ENCODE measurements at regions not wholly inside any gene's neighbourhood (a gene's known extent, or its start where the extent isn't known, plus 50 kb on each side); places are given as distances from the start of the nearest gene placed in this dataset.

DNA sequence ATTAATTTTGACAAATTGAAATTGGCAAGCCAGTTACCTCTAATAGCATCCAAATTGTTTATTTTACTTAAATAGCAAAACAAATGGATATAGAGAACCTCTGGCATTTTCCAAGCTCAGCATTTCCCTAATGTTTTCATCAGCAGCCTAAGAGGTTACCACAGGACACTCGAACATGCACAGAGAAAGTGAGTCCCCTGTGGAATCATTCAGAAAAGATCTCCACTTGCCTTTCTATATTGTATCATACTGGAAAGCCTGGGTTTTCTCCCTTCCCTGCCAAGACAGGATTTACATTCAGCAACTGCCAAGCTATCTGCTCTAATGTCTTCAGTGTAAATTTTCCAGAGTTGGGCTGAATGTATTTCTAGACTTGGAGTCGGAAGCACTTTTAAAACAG lies 188.9 kb downstream of the KCTD12 start:
- Histone ChIP-seq H3K9me3 (no peaks in the 10 kb centered on the region), H3K27me3 (no peaks in the 10 kb centered on the region), H3K4me3 (no peak overlapping the region), H3K4me1 (peaks cover 0 to 15% (median 2%) of the 10 kb centered on the region in 4 donors), H3K36me3 (no peaks in the 10 kb centered on the region), H3K27ac (no peak overlapping the region)
- 60 to 68% methylated on average over 2 of the region's 2 CpGs for WGBS, 2 donors
- no peak for DNase-seq (ENCODE audit: low spot score in 2 of 2)
- no peak for TF ChIP-seq POLR2A (IDR thresholded peaks at IDR 0.05)
- no peak for TF ChIP-seq EP300 (IDR thresholded peaks at IDR 0.05)
- TF ChIP-seq, protein P1, sequence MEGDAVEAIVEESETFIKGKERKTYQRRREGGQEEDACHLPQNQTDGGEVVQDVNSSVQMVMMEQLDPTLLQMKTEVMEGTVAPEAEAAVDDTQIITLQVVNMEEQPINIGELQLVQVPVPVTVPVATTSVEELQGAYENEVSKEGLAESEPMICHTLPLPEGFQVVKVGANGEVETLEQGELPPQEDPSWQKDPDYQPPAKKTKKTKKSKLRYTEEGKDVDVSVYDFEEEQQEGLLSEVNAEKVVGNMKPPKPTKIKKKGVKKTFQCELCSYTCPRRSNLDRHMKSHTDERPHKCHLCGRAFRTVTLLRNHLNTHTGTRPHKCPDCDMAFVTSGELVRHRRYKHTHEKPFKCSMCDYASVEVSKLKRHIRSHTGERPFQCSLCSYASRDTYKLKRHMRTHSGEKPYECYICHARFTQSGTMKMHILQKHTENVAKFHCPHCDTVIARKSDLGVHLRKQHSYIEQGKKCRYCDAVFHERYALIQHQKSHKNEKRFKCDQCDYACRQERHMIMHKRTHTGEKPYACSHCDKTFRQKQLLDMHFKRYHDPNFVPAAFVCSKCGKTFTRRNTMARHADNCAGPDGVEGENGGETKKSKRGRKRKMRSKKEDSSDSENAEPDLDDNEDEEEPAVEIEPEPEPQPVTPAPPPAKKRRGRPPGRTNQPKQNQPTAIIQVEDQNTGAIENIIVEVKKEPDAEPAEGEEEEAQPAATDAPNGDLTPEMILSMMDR (IDR thresholded peaks at IDR 0.05), result no peak

DNA sequence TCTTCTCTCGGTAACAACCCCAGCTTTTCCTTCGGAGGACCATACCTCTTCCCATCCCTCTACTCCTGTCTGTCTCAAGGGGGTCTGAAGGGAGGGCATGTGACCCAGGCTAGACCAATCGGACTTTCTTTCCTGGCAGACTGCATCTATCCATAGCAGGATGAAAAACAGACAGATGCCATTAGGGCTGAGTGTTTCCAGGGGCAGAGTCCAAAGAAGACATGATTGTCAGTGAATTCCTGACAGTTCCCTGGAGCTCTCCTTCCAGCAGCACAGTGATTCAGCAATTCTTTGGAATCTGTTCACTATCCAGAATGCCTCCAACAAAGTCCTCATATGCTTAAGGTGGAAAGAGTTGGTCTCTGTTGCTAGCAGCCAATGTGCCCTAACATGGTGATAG lies 189.8 kb downstream of the KCTD12 start:
- H3K27ac ChIP-seq, result no peak overlapping the region

DNA sequence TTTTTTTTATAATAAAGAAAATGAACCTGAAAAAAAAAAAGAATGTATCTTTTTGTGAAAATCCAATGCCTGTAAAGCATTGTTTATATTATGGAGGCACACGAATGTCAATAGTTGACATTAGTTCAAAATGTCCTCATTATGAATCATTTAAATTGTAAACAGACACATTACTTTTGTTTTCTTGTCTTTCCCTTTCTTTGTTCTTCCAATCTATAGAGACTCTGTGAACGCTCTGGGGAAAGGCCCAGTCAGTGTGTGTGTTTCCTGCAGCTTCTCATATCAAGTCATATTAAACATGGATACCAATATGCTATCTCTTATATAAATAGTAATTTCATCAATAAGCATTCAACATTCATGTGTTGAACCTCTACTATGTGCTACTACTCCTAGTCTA lies 193.1 kb downstream of the KCTD12 start:
- DNase-seq (ENCODE audit: low spot score in 2 of 2), result no peak
- H3K4me1 ChIP-seq, result peaks cover 0 to 19% (median 2%) of the 10 kb centered on the region in 4 donors
- H3K4me3 ChIP-seq, result no peak overlapping the region
- no peak overlapping the region for H3K27ac ChIP-seq
- 58 to 63% methylated on average over 2 of the region's 2 CpGs for WGBS, 2 donors
- H3K9me3 ChIP-seq, result no peaks in the 10 kb centered on the region
- no peaks in the 10 kb centered on the region for H3K27me3 ChIP-seq
- no peak for TF ChIP-seq POLR2A (IDR thresholded peaks at IDR 0.05)
- TF ChIP-seq, protein P1 (IDR thresholded peaks at IDR 0.05), result no peak
- TF ChIP-seq EP300 (IDR thresholded peaks at IDR 0.05), result no peak
- no peaks in the 10 kb centered on the region for H3K36me3 ChIP-seq

More for the DNA sequence above, 189.8 kb downstream of the KCTD12 start:
- no peak for DNase-seq (ENCODE audit: low spot score in 2 of 2)
- Histone ChIP-seq H3K9me3 (no peaks in the 10 kb centered on the region), H3K4me1 (peaks cover 0 to 18% (median 2%) of the 10 kb centered on the region in 4 donors), H3K4me3 (no peak overlapping the region), H3K36me3 (no peaks in the 10 kb centered on the region), H3K27me3 (no peaks in the 10 kb centered on the region)
- TF ChIP-seq, protein P1 (IDR thresholded peaks at IDR 0.05), result no peak
- TF ChIP-seq EP300 (IDR thresholded peaks at IDR 0.05) (no peak), POLR2A (IDR thresholded peaks at IDR 0.05) (no peak)
- 68 to 76% methylated on average over 3 of the region's 3 CpGs for WGBS, 2 donors

DNA sequence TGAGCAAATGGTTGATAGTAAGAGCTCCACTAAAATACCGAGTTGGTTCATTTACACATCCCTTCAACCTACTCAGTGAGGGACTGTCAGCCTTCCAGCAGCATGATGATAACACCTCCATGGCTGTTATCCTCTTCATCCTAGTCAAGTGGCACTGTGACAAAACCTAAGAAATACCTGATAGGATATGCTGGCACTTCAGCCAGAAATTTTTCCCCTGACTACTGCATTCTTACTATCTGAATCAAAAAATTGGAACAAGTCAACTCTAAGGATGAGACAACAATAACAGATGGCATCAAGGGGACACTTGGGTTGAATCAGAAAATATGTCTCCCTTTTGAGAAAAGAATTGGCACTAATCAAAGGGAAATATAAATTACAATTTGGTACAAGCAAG lies 193.9 kb downstream of the KCTD12 start:
- H3K9me3 ChIP-seq, result no peaks in the 10 kb centered on the region
- no peak overlapping the region for H3K27ac ChIP-seq
- no peaks in the 10 kb centered on the region for H3K27me3 ChIP-seq
- no peaks in the 10 kb centered on the region for H3K36me3 ChIP-seq
- WGBS, 2 donors, result 82 to 88% methylated on average over 1 of the region's 1 CpG
- peaks cover 0 to 22% (median 2%) of the 10 kb centered on the region in 4 donors for H3K4me1 ChIP-seq
- no peak overlapping the region for H3K4me3 ChIP-seq
- TF ChIP-seq, protein P1 (IDR thresholded peaks at IDR 0.05), result no peak
- TF ChIP-seq POLR2A (IDR thresholded peaks at IDR 0.05) (no peak), EP300 (IDR thresholded peaks at IDR 0.05) (no peak)
- DNase-seq (ENCODE audit: low spot score in 2 of 2), result no peak

DNA sequence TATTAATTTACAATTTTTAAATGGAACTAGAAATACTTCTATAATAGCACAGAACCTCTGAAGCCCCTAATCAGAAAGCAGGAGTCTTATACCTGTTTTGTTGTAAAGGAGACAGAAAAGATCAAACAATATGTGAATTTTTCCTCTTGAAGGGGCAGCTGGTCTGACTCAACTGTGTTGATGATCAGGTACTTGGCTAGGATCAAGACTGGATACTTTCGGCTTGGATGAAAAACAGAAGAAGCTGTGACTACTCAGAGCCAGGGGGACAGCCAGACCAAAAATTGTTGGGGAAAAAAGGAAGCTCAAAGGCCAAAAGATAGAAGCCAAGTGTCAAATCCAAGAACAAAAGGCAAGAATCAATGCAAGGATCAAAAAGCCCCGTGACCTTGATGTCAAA lies 195.6 kb downstream of the KCTD12 start:
- Histone ChIP-seq H3K27me3 (no peaks in the 10 kb centered on the region), H3K4me1 (peaks cover 0 to 7% (median 0%) of the 10 kb centered on the region in 4 donors), H3K4me3 (no peak overlapping the region), H3K36me3 (no peaks in the 10 kb centered on the region), H3K9me3 (no peaks in the 10 kb centered on the region), H3K27ac (no peak overlapping the region)
- TF ChIP-seq EP300 (IDR thresholded peaks at IDR 0.05) (no peak), POLR2A (IDR thresholded peaks at IDR 0.05) (no peak)
- TF ChIP-seq, protein P1 (IDR thresholded peaks at IDR 0.05), result no peak
- DNase-seq (ENCODE audit: low spot score in 2 of 2), result no peak
- WGBS, 2 donors, result 68 to 69% methylated on average over 2 of the region's 2 CpGs

All from tibial nerve (tissue), 4 donors.